Activated CD4-positive, alpha-beta T cell treated with anti-CD3 and anti-CD28 coated beads, Interleukin-2, amount 50 U/mL, for 1 hour (primary cell): ENCODE measurements at regions not wholly inside any gene's neighbourhood (a gene's known extent, or its start where the extent isn't known, plus 50 kb on each side); places are given as distances from the start of the nearest gene placed in this dataset.
"Not testable (repeated sequence)": the region's sequence is repeated elsewhere in the genome, so short reads cannot be mapped to it uniquely, and the experiment has no call there.

Experiments used
- DNase-seq: peaks from one replicate; pipeline ENCODE4 v3.0.0-alpha.2; 2020

DNA sequence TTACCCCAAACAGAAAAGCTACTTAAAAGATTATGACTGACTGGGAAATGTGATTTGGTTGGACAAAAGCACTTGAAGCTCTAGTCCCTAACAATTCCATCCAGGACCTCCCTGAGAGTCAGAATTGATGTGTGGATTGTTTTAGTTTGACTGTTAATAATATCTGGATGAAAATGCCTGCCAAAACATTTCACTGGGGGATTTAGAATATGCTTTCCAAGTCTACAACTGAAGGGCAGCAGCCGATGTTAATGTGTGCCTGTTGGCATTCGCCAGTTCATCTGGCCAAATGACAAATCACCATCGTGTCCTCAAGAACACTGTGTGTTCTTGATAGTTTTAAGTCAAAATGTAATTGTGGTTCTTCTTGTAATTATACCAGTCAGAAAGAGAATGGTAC, 76.0 kb upstream of the TSC22D1 start:
- no peak for DNase-seq

DNA sequence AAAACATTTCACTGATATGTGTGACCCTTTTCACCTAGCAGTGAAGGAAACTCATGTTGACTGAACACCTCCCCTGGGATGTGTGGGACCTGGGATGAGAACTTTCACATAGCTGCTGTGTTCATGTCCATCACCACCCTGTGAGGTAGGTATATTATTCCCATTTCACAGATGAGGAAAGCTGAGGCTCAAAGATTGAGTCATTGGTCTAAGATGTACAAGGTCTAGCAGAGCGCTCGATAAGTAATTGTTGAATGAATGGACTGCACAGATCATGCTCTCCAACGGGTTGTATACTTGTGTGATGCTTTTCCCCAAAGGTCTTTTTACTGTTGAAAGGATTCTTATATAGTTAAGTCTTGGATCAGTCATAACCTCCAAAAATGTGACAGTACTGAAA, 75.6 kb upstream of the TSC22D1 start:
- no peak for DNase-seq

DNA sequence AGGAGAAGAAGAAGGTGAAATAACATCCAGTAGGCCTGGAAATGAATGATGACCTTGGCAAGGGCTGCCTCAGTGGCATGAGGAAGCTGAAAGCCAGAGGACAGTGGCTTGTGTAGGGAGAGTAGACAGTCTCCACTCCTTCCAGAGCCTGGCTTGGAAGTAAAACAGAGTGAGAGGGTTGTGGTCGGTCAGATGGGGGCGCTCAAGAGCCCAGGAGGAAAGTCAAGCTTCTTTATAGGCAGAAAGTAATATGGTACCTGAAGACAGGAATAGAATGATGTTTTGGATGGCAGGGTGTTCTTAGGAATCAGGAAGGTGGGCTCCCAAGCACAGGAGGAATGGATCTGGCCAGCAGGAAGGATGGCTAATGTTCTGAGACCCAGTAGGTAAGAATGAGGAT, 75.1 kb upstream of the TSC22D1 start:
- DNase-seq, result no peak

DNA sequence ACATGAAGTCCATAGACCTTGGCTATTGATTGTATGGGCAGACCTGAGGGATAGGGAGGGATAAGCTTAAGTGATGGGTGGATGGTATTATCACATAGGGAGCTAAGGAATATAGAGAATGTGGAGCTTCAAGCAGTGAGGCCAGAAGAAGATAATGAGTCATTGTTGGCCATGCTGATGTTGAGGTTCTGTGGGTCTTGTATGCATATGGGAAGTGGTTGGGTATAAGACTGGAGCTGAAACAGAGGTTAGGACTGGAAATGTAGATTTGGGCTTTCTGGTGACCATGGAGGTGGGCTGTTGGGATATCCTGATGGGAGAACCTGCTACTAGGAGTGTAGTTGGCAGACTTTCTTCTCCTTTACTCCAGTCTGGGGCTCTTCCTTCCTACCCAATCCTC, 73.7 kb upstream of the TSC22D1 start:
- DNase-seq, result no peak

DNA sequence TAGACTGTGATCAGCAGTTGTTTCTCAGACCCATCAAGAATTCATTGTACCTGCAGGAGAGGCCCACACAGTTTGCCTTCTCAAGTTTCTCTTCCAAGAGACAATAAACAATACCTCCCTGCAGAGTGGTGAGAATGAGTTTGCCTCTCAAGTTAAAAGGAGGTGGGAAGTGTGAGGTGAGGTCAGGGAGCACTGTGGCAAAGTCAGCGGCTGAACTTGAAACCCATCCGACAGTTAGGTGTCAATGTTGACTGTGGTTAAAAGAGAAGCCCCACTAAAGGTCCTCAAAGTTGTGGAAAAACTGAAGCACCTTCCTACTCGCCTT, 72.9 kb upstream of the TSC22D1 start:
- DNase-seq, result no peak

DNA sequence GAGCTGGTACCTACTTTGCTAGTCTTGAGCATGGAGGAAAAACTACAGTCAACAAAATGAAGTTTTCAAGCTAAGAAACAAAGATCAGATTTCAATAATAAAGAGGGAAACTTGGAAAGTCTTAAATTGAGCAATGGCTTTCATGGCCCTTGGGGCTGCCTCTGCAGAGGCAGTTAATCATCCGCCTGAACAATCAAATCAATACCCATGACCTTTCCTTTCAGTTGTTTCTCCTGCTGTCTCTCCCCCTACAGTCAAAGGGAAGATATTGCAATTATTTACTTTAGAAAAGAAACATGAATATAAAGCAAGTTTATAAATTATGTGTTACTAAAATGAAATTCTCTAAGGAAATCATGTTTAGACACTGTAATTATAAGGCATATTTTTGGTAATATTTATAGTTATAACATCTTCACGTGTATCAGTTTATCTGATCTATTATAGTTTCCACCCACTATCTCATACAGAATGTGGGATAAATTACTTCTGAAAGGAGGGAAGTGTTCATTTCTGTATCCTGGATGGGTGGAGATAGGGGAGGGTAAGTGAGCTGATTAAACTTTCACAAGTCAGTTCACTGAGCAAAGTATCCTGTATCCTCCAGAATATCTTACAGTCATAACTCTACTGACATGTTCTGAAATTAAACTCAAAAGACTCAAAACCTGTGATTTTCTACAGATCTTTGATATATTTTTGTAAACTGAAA, 72.4 kb upstream of the TSC22D1 start:
- DNase-seq, result no peak

DNA sequence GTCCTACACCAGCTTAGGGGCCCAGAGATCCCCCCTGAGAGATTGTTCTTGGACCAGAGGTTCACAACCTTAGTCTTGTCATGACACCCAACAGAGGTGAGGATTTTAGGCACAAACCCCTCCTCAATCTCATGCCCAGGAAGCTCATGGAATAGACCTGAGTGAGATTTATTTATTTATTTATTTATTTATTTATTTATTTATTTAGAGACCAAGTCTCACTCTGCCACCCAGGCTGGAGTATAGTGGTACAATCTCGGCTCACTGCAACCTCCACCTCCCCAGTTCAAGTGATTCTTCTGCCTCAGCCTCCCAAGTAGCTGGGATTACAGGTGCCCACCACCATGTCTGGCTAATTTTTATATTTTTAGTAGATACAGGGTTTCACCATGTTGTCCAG, 71.4 kb upstream of the TSC22D1 start:
- DNase-seq, result not testable (repeated sequence)

DNA sequence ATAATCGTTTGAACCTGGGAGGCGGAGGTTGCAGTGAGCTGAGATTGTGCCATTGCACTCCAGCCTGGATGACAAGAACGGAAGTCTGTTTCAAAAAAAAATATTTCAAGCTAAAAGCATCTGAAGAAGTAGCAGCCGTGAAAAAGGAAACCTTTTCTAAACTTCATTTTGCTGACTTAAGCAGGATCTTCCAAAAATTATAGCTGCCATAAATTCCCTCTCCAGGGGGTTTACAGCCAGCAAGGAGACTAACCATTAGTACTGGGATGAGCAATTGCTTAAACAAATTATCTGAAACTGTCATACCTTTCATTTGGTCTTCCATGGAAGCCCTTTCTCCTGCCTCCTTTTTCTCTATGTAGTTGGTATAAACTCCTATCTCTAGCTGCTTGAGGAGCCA, 69.9 kb upstream of the TSC22D1 start:
- no peak for DNase-seq

DNA sequence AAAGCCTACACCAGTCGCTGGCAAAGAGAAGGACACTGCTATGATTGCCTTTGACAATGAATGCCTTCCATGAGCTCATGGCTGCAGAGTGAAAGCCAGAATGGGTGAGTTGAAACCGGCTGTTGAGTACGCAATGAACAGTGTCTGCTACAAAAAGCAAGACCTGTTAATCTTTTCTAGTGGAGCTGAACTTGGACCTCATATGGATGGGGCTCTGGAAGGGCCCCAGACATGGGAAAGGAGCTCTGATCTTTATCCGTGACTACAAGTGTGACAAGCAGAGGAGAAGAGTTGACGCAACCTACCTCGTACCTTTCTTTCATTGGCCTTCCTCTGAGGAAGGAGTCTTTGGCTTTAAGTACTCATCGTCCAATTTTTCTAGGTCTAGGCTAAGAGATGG, 67.1 kb upstream of the TSC22D1 start:
- DNase-seq, result no peak

DNA sequence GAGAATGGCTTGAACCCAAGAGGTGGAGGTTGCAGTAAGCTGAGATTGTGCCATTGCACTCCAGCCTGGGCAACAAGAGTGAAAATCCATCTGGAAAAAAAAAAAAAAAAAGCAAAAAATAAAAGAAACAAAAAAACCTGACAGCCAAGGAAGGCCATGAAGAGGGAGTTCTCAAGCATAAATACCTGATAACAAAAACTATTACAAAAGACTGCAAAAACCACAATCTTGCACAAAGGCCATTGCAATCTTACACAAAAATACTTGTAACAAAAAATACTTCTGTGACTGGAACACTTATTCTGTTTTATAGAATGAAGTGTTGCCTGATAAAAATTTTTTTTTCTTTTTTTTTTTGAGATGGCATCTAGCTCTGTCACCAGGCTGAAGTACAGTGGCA, 61.5 kb upstream of the TSC22D1 start:
- DNase-seq, result no peak

DNA sequence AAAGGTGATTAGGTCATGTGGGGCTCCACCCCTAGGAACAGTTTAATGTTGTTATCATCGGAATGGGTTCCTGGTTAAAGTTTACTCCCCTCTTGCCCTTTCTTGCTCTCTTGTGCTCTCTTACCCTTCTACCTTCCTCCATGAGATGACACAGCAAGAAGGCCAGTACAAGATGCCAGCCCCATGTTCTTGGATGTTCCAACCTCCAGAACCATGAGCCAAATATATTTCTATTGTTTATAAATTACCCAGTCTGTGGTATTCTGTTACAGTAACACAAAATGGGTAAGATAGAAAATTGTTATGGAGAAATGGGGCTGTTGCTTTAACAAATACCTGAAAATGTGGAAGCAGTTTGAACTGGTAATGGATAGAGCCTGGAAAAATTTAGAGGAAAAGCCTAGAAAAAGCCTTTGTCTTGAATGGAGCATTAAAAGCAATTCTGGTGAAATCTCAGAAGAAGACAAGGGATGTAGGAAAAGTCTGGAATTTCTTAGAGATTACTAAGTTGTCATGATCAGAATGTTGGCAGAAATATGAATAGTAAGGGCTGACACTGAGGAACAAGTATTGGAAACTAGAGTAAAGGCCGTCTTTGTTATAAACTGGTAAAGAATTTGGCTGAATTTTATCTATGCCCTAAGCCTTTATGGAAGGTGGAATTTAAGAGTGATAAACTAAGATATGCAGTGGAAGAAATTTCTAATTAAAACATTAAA, 53.5 kb upstream of the TSC22D1 start:
- no peak for DNase-seq

DNA sequence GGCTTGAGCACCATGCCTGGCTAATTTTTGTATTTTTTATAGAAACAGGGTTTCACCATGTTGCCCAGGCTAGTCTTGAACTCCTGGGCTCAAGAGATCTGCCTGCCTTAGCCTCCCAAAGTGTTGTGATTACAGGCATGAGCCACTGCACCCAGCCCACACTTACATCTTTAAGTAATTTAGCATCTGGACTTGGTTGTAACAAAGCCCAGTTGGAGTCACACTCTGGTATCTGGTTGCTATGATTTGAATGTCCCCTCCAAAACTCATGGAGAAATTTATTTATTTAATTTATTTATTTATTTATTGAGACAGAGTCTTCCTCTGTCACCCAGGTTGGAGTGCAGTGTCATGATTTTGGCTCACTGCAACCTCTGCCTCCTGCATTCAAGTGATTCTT, 52.7 kb upstream of the TSC22D1 start:
- DNase-seq, result not testable (repeated sequence)

DNA sequence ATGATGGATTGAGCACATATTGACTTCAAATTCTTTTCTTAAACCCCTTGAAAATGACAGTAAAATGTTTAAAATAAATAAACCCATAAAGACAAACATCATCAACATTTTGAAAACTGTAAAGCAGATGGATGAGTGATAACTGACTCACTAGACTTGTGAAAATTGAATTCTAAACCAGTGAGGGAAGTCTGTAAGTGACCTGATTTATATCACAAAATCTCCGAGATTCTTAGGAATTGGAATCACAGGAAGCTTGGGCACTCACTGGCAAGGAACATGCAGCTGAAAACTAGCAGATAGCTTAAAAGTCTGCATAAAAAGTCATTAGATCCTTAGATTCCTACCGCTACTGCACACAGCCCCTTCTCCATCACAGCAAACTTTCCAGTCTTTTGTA, 51.3 kb upstream of the TSC22D1 start:
- DNase-seq, result no peak

DNA sequence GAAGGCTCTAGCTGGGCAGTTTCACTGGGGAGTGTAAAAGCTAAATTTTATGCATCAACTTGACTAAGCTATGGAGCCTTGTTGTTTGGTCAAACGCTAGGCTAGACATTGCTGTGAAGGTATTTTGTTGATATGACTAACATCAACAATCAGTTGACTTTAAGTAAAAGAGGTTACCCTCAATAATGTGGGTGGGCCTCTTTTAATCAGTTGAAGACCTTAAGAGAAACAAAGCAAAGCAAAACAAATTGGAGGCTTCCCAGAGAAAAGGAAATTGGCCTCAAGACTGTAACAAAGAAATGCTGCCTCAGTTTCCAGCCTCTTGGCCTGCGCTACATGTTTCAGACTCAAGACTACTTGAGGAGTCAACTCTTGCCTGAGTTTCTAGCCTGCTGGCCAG, 50.0 kb upstream of the TSC22D1 start:
- no peak for DNase-seq
